Gastroesophageal sphincter (tissue), 3 donors: ENCODE measurements at regions not wholly inside any gene's neighbourhood (a gene's known extent, or its start where the extent isn't known, plus 50 kb on each side); places are given as distances from the start of the nearest gene placed in this dataset.

Source experiments
- CTCF ChIP-seq, 4 experiments: fragments of 200-600 bp in 2 of 4; fragments of 450-650 bp in 2 of 4; sonication (generic) in 1 of 4; IDR thresholded peaks; one replicate each; pipeline ENCODE4 v1.5.1; 2017 to 2019; ENCODE audit warnings: antibody characterized with exemption in 4 of 4, mild to moderate bottlenecking in 2 of 4, moderate library complexity in 2 of 4
- POLR2A ChIP-seq, 2 donors: fragments of 450-650 bp; IDR thresholded peaks; one replicate each; pipeline ENCODE4 v1.6.1; 2017; ENCODE audit warnings: antibody characterized with exemption in 2 of 2, mild to moderate bottlenecking in 2 of 2, moderate library complexity in 1 of 2
- POLR2AphosphoS5 ChIP-seq: sonication (generic); formaldehyde crosslinking; IDR thresholded peaks from one replicate; pipeline ENCODE4 v1.6.1; 2017; ENCODE audit warnings: antibody characterized with exemption

GRCh38 chr6:134691180-134691579, 258.7 kb downstream of the ALDH8A1 start:
- TF ChIP-seq POLR2AphosphoS5, result no peak
- TF ChIP-seq CTCF (IDR thresholded peaks at IDR 0.05), result no peak
- no peak for TF ChIP-seq POLR2A (IDR thresholded peaks at IDR 0.05)
